ENCODE measurements at regions not wholly inside any gene's neighbourhood (a gene's known extent, or its start where the extent isn't known, plus 50 kb on each side); places are given as distances from the start of the nearest gene placed in this dataset.

DNA sequence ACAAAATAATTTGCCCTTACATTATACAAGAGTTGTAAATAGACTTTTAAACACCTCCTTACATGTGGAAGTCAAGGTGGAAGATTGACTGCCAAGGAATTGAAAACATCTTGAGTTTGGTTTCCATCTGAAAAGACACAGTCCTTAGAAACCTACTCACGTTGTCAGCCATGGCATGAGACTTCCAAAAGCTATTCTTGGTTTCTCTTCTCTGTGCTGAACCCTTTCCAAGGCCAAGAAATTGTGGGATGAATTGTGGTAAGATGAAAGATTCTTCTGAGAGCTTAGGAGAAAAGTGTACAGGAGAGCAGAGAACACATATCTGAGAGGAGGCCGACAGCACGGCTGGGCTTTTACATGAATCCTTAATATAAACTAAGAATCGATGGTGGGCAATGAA lies 370.0 kb downstream of the FBXW7 start:
- Mint-ChIP-seq H3K4me1 (peaks cover 0 to 1% (median 0%) of the 10 kb centered on the region in 3 donors), H3K4me3 (no peak overlapping the region), H3K27ac (no peak overlapping the region), H3K36me3 (no peaks in the 10 kb centered on the region), H3K27me3 (peaks cover 9% of the 10 kb centered on the region), H3K9me3 (peaks cover 0 to 2% (median 0%) of the 10 kb centered on the region in 3 donors)

DNA sequence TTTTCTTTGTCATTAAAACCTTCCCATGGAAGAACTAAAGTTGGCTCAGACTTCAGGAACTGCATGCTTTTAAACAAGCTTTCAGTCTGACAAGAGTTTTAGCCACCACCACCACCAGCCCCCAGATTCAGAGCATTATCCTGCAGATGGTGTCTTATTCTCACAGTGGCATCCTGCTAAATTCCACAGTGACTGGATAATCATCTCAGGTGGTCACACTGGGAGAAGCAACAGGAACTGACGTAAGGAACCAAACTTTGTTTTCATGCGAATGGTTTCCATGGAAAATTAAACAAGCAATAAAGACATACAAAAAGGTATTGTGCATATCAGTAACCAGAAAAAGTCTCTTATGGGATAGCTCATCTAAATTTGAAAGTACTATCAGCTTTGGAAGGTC lies 370.7 kb downstream of the FBXW7 start:
- Mint-ChIP-seq H3K27ac (no peak overlapping the region), H3K9me3 (peaks cover 0 to 2% (median 0%) of the 10 kb centered on the region in 3 donors), H3K4me1 (peaks cover 0 to 1% (median 0%) of the 10 kb centered on the region in 3 donors), H3K27me3 (peaks cover 9% of the 10 kb centered on the region), H3K36me3 (no peaks in the 10 kb centered on the region), H3K4me3 (no peak overlapping the region)

DNA sequence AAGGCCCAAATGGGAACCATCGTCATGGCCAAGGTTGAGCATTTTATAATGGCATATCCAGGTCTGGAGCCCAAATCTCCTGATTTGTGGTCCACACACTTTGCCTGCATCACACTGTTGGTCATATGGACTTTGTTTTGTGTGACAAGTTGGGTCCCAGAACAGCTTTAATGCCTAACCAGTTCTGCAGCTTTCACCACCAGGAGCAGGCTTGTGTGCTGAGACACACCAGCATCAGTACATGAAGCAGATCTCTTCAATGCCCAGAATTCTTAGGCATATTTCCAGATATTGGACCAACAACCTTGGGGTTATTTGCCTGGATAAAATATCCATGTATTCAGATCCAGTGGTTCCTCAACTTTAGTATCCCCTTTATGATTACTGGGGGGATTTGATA lies 371.3 kb downstream of the FBXW7 start:
- H3K4me1 Mint-ChIP-seq: peaks cover 0 to 1% (median 0%) of the 10 kb centered on the region in 3 donors
- H3K27me3 Mint-ChIP-seq: peaks cover 9% of the 10 kb centered on the region
- peaks cover 0 to under 1% (median 0%) of the 10 kb centered on the region in 3 donors for H3K9me3 Mint-ChIP-seq
- no peak overlapping the region for H3K27ac Mint-ChIP-seq
- H3K4me3 Mint-ChIP-seq: no peak overlapping the region
- H3K36me3 Mint-ChIP-seq: no peaks in the 10 kb centered on the region

DNA sequence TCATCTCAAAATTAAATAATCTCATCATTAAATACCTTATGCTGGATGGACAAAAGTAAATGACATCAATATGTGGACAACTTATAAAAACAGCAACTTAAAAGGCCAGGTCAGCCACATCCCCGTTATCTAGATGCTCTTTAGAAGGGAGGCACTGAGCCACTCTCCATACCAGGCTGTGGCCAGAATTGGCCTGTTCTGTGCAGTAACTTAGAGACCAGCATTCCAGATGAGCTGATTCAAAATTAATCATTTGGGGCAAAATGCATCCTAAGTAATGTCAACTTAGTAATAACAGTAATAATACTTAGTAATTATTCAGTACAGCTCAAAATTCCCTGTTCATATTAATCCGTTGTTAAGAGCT lies 373.6 kb downstream of the FBXW7 start:
- no peak overlapping the region for H3K27ac Mint-ChIP-seq
- H3K36me3 Mint-ChIP-seq: no peaks in the 10 kb centered on the region
- no peak overlapping the region for H3K4me3 Mint-ChIP-seq
- H3K27me3 Mint-ChIP-seq: peaks cover 9% of the 10 kb centered on the region
- no peaks in the 10 kb centered on the region for H3K9me3 Mint-ChIP-seq
- peaks cover 0 to 1% (median 0%) of the 10 kb centered on the region in 3 donors for H3K4me1 Mint-ChIP-seq

DNA sequence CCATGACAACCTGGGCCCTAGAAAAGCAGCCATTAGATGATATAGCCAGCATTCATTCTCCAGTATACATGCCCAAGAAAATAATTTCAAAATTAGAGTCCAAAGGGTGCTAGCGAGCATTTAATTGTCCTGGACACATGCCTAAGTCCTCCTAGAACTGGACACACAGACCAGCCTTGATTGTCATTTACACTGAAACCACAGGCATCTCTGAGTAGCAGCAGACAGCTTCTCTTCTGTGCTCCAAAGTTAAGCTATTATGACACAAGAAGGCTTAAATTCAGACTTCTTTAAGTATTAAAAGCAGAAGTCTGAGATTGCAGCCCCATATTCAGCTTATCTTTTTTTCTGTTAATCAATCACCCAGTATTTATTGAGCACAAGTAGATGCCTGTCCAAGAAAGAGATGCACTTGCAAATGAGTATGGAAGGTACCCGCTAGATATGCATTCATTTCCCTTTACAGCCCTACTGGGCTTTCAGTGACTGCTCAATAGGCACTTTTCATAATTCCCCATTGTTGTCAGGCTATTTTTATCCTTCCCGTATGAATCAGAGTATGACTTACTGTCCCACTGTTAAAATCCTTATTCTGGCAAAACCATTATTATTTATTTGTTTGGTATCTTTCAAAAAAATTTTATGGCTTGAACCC lies 374.1 kb downstream of the FBXW7 start:
- peaks cover 7% of the 10 kb centered on the region for H3K27me3 Mint-ChIP-seq
- no peak overlapping the region for H3K27ac Mint-ChIP-seq

DNA sequence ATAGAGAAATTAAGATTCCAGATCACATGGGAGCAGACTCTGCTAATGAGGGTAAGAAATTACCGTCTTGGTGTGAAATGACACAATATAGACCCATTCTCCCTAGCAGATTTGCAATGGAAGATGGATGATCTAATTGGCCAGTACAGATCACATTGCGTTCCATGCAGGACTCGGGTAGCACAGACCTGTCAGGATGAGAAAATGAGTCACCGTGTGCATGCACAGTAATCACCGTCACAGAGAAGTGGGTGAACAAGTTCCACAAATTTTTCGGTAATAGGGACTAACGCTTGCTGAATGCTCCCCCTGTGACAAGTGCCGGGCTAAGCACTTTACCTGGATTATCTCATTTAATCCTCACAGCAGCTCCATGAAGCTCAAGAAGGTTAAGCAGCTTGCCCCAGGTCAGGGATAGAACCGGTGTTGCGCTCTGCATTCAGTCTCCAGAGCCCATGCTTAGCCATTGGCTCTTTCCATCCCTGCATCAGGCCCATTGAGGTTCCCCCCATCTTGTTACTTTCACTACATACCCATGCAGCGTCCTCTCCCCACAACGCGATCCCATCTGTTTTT lies 375.6 kb downstream of the FBXW7 start:
- no peaks in the 10 kb centered on the region for H3K4me1 Mint-ChIP-seq
- H3K27me3 Mint-ChIP-seq: peaks cover 7% of the 10 kb centered on the region
- H3K4me3 Mint-ChIP-seq: no peak overlapping the region
- H3K36me3 Mint-ChIP-seq: no peaks in the 10 kb centered on the region
- H3K27ac Mint-ChIP-seq: no peak overlapping the region
- no peaks in the 10 kb centered on the region for H3K9me3 Mint-ChIP-seq

More for the DNA sequence above, 374.1 kb downstream of the FBXW7 start:
- H3K9me3 Mint-ChIP-seq: no peaks in the 10 kb centered on the region
- H3K36me3 Mint-ChIP-seq: no peaks in the 10 kb centered on the region
- peaks cover 0 to 1% (median 0%) of the 10 kb centered on the region in 3 donors for H3K4me1 Mint-ChIP-seq
- no peak overlapping the region for H3K4me3 Mint-ChIP-seq

DNA sequence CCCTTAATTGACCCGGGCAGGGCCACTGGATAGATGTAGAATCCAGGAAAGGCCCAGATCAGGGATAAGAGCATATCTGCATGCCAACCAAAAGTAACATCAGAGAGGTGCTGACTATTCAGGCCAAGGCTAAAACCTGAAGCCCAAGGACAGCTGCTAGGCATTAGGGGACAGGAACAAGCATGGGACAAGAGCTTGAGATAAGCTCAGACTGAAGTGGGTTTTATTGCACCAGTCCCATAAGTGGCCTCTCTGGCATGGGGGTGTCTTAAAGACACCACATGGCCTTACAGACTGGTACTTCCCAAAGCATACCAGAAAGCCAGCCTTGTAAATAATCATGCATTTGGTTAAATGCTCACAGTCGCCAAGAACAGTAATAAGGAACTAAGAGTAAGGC lies 376.1 kb downstream of the FBXW7 start:
- H3K27me3 Mint-ChIP-seq: peaks cover 9% of the 10 kb centered on the region
- no peaks in the 10 kb centered on the region for H3K9me3 Mint-ChIP-seq
- no peaks in the 10 kb centered on the region for H3K4me1 Mint-ChIP-seq
- no peaks in the 10 kb centered on the region for H3K36me3 Mint-ChIP-seq
- no peak overlapping the region for H3K4me3 Mint-ChIP-seq
- H3K27ac Mint-ChIP-seq: no peak overlapping the region

DNA sequence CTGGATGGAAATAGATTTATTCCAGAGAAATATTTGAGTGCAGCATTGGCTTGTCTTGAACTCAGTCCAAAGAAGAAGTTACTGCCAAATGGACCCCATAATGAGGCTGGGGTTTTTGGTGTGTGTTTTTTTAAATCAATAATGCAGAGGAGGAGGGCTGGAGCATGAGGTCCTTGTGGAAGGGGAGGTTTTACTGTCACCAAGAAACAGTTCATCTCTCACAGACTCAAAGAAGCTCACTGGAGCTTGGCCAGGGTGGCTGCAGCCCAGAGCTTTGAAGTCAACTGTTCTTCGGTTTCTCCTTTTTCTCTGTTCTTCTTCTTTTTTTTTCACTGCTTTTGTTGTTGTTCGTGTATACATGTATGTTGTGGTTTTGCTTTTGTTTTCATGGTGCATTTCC lies 377.7 kb downstream of the FBXW7 start:
- Mint-ChIP-seq H3K4me1 (no peaks in the 10 kb centered on the region), H3K9me3 (no peaks in the 10 kb centered on the region), H3K27ac (no peak overlapping the region), H3K27me3 (peaks cover 10% of the 10 kb centered on the region), H3K36me3 (no peaks in the 10 kb centered on the region), H3K4me3 (peak overlapping the region in 1 of 4 donors; percentile 41)

DNA sequence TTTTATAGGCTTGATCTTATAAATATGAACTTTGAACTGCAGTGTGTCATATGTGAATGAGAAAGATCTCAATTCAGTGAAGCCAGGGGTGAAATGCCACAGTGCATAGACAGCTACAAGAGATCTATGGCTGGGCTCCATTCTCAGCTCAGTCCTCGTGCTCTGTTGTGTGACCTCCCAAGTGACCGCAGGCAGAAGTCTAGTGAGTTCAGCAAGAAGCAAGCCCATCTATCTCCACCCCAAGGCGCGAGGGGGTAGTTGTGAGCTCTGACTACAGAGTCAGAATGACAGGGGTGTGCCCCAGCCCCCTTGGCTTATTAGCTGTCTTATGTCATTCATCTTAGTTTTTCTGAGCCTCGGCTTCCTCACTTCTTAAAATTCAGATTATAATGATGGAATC lies 378.3 kb downstream of the FBXW7 start:
- peaks cover 10% of the 10 kb centered on the region for H3K27me3 Mint-ChIP-seq
- H3K36me3 Mint-ChIP-seq: no peaks in the 10 kb centered on the region
- H3K4me3 Mint-ChIP-seq: no peak overlapping the region

DNA sequence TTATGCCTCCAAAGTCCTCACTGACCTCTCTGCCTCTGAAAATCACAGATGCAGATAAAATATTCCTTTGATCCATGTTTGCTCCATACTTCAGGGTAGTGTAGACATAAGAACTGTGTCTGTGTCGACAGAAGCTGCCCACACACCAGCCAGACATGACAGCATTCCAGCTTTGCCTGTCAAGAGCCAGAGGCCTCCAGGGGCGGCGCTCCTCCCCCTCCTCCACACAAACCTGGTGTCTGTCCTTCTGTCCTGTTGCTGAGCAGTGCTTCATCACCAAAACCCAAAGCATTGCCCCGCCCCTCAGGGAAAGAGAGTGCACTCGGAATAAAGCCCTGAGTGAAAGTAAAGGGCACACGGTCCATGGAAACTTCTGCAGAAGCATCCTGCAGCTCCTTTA lies 379.4 kb downstream of the FBXW7 start:
- Mint-ChIP-seq H3K36me3 (no peaks in the 10 kb centered on the region), H3K4me1 (no peaks in the 10 kb centered on the region), H3K27me3 (peaks cover 9% of the 10 kb centered on the region), H3K9me3 (no peaks in the 10 kb centered on the region), H3K4me3 (no peak overlapping the region), H3K27ac (no peak overlapping the region)

More for the DNA sequence above, 378.3 kb downstream of the FBXW7 start:
- H3K4me1 Mint-ChIP-seq: no peaks in the 10 kb centered on the region
- H3K27ac Mint-ChIP-seq: no peak overlapping the region
- H3K9me3 Mint-ChIP-seq: no peaks in the 10 kb centered on the region

DNA sequence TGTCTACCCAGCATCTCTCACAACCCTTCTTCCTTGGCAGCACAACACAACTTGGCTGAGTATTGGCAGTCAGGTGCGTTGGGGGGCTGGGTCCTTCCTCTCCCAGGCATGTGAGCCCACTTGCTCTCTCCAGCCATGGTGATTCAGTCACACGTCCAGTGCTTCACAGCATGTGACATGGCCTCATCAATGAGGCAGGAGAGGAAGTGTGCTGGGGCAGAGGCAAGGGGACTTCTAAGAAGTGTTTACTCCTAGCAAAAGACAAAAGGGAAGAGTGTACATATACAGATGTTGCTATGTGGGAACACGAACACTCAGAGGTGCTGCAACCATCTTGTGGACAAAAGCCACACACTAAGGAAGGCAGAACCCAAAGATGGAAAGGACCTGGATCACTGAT lies 380.8 kb downstream of the FBXW7 start:
- Mint-ChIP-seq H3K27me3 (peaks cover 11% of the 10 kb centered on the region), H3K36me3 (no peaks in the 10 kb centered on the region), H3K4me1 (no peaks in the 10 kb centered on the region), H3K27ac (no peak overlapping the region), H3K4me3 (peak overlapping the region in 1 of 4 donors; percentile 2), H3K9me3 (no peaks in the 10 kb centered on the region)

DNA sequence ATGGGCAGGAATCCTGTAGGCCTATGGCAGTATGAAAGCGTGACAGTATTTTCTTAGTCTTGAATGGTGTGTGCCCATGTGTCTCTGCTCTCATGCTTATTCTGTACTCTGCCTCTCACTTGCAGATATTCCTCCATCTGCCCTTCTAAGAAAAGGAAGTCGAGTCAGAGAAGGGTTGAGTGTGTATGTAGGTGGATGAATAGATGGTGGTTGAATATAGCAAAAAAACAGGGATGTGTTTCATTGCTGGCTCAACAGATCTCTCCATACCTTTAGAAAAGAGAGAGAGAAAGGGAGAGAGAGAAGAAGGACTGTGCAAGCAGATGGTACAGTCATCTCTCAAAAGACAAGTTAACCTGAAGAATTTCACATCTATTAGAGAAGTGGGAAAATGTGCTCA lies 381.5 kb downstream of the FBXW7 start:
- Mint-ChIP-seq H3K4me3 (no peak overlapping the region), H3K9me3 (no peaks in the 10 kb centered on the region), H3K36me3 (no peaks in the 10 kb centered on the region), H3K4me1 (no peaks in the 10 kb centered on the region), H3K27me3 (peaks cover 12% of the 10 kb centered on the region), H3K27ac (no peak overlapping the region)

DNA sequence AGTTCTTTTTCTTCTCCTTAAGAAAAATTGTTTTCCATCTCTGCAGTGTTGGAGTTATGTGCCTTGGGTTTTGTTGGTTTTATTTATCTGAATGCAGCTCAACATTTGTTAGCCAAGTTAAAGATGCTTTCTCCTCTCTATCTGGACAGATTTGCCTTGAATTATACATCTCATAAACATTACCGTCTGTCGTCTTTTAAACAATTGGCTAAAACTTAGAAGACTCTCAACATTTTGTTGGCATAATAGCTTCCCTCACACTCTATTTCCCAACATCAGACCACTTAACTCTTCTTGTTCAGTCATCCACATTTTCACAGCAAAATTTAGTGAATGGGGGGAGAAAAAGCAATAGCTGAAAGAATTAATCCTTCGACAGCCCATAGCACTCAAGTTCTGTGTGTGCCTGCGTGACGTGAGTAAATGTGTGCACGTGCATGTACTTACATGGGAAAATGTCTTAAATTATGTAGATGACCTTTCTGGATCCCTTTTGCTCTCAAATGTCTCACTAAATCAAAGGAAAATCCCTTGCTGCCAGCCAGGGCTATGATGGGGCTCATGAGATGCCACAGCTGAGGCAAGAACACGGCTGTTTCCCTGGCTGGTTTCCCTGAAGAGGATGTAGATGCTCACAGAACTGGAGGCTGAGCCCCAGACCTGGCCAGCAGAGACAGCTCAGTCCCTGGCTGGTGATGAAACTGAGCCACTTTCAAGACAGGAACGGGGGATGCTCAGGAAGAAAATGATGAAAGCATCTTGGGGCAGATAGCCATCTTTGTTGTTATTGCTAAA lies 382.2 kb downstream of the FBXW7 start:
- Mint-ChIP-seq H3K36me3 (no peaks in the 10 kb centered on the region), H3K27me3 (peaks cover 10% of the 10 kb centered on the region), H3K27ac (no peak overlapping the region), H3K9me3 (no peaks in the 10 kb centered on the region), H3K4me1 (no peaks in the 10 kb centered on the region), H3K4me3 (no peak overlapping the region)

DNA sequence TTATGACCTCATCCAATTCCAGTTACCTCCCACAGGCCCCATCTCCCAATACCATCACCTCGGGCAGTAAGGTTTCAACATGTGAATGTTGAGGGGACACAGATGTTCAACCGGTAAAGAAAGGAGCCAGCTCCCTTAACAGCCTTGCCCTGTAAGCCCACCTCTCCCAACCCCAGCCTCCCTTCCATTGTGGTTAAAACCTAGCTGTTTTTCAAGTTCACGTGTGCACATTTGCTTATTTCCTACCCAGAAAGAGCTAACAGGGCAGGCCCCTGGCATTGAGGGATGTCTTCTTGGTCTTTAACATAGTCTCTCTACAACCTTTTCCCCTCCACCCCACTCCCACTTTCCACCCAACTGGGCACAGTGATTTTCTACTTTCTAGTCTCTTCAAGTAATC lies 385.7 kb downstream of the FBXW7 start:
- no peaks in the 10 kb centered on the region for H3K4me1 Mint-ChIP-seq
- peaks cover 5 to 20% (median 11%) of the 10 kb centered on the region in 3 donors for H3K9me3 Mint-ChIP-seq
- no peak overlapping the region for H3K27ac Mint-ChIP-seq
- no peaks in the 10 kb centered on the region for H3K36me3 Mint-ChIP-seq
- no peak overlapping the region for H3K4me3 Mint-ChIP-seq
- peaks cover 10% of the 10 kb centered on the region for H3K27me3 Mint-ChIP-seq

DNA sequence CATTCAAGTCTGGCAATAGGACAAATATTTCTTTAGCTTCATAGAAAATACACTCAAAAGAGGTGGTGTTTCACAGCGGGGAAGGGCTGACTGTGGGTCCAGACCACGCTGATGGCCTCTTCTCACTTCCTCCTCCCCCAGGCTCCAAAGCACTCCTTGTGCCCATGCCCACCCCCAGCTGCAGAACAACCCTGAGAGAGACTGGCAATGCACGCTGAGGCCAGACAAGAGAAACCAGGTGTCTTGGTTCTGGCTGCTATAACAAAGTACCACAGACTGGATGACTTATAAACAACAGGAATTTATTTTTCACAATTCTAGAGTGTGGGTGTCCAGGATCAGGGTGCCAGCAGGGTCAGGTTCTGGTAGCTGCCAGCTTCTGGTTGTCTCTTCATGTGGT lies 386.1 kb downstream of the FBXW7 start:
- H3K9me3 Mint-ChIP-seq: peaks cover 8 to 20% (median 13%) of the 10 kb centered on the region in 3 donors
- H3K36me3 Mint-ChIP-seq: no peaks in the 10 kb centered on the region
- H3K4me1 Mint-ChIP-seq: no peaks in the 10 kb centered on the region
- peaks cover 8% of the 10 kb centered on the region for H3K27me3 Mint-ChIP-seq
- H3K4me3 Mint-ChIP-seq: no peak overlapping the region
- H3K27ac Mint-ChIP-seq: no peak overlapping the region
